ENCODE measurements at regions not wholly inside any gene's neighbourhood (a gene's known extent, or its start where the extent isn't known, plus 50 kb on each side); places are given as distances from the start of the nearest gene placed in this dataset.
A peak's percentile ranks its signal among the peaks of the same experiment; 100 is the strongest.

DNA sequence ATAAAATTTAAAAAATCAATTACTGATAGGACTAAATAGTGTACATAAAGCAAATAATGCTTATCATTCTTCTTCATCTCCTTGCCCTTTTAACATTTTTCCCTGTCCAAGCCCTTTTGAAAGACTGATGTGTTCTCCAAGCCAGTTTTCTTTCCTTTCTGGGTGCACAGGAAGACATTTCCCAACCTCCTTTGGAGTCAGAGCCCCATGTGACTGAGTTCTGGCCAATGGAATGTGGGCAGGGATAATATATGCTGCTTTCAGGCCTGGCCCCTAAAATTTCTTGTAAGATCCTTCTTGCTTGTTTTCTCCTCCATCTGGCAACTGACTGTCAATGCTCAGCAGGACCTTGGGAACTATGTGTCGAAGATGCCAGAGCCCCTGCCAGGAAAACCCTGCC, 197.5 kb downstream of the EMX2 start:
- Histone ChIP-seq H4K8ac (ENCODE audit: low read depth, low read length) (no peak overlapping the region), H3K9ac (ENCODE audit: low read depth, low read length, poor library complexity) (no peak overlapping the region), H3K18ac (ENCODE audit: low read length) (peak overlapping the region; percentile 49), H3K27ac (replicated peaks; ENCODE audit: low read length) (no peak overlapping the region), H3K14ac (ENCODE audit: low read length) (no peak overlapping the region), H3K9me3 (replicated peaks in 1 of 2; ENCODE audit: control insufficient read depth in 2 of 2, insufficient read depth in 1 of 2, low read depth in 1 of 2, low read length in 2 of 2) (no peaks in the 10 kb centered on the region), H3K4me2 (ENCODE audit: insufficient read depth, low read length, poor library complexity, severe bottlenecking) (no peak overlapping the region), H3K36me3 (replicated peaks in 1 of 2; ENCODE audit: control insufficient read depth in 2 of 2, insufficient read depth in 2 of 2, low read length in 2 of 2) (no peaks in the 10 kb centered on the region), H2BK120ac (ENCODE audit: low read depth, low read length) (no peak overlapping the region), H3K4ac (ENCODE audit: low read length) (no peak overlapping the region), H3K79me1 (ENCODE audit: low read depth, low read length) (no peaks in the 10 kb centered on the region), H2BK15ac (ENCODE audit: low read length) (no peak overlapping the region), H3K27me3 (ENCODE audit: control insufficient read depth in 3 of 3, insufficient read depth in 3 of 3, low read depth in 1 of 3, low read length in 3 of 3) (peaks cover 0 to 27% (median 7%) of the 10 kb centered on the region in 3 experiments), H2AFZ (ENCODE audit: low read length) (no peak overlapping the region), H2AK5ac (ENCODE audit: low read depth, low read length) (no peak overlapping the region), H3K4me3 (ENCODE audit: low read length in 2 of 2) (no peak overlapping the region), H2BK12ac (ENCODE audit: low read length) (no peak overlapping the region), H3K4me1 (ENCODE audit: control insufficient read depth in 2 of 2, insufficient read depth in 1 of 2, low read depth in 1 of 2, low read length in 2 of 2) (peaks cover 0 to 11% of the 10 kb centered on the region in 2 donors), H3K23ac (ENCODE audit: low read depth, low read length, poor library complexity) (no peak overlapping the region), H2BK5ac (ENCODE audit: low read length) (no peak overlapping the region), H4K91ac (ENCODE audit: low read depth, low read length, poor library complexity) (no peak overlapping the region)
- WGBS, 2 donors (ENCODE audit: extremely low coverage in 2 of 2, insufficient read length in 2 of 2, insufficient replicate concordance in 1 of 2) = no CpG with 5 or more reads among the region's 1 CpG
- no peak for DNase-seq (ENCODE audit: low spot score)

DNA sequence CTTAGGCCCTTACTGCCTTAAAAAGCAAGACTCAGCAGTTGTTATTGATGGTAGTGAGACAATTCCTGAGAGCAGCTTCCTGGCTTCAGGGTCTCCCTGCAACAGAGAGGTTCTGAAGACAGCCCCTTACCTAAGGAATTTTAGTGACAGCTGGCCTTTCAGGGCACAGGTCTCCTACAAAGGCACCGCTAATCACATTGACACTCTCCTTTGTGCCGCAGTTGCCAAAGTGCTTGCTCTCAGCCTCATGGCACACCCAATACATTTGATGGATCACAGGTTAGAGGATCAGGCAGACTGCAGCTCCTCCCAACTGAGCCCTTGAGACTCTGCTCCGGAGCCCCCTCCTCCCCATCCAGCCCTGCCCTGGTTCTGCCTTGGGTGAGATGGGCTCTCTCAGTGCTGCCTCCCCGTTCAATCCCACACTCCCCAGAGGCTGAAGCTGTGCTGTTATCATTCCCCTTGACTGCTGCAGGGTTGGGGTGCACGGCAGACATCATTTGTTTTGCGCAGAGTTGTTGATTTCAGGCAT, 198.2 kb downstream of the EMX2 start:
- H3K23ac ChIP-seq (ENCODE audit: low read depth, low read length, poor library complexity) = no peak overlapping the region
- no peak overlapping the region for H3K4ac ChIP-seq (ENCODE audit: low read length)
- no peak overlapping the region for H3K4me2 ChIP-seq (ENCODE audit: insufficient read depth, low read length, poor library complexity, severe bottlenecking)
- H3K79me1 ChIP-seq (ENCODE audit: low read depth, low read length) = no peaks in the 10 kb centered on the region
- H2BK15ac ChIP-seq (ENCODE audit: low read length) = no peak overlapping the region
- H4K8ac ChIP-seq (ENCODE audit: low read depth, low read length) = no peak overlapping the region
- H2BK5ac ChIP-seq (ENCODE audit: low read length) = no peak overlapping the region
- H2AK5ac ChIP-seq (ENCODE audit: low read depth, low read length) = no peak overlapping the region
- no peak overlapping the region for H3K14ac ChIP-seq (ENCODE audit: low read length)
- H3K27me3 ChIP-seq (ENCODE audit: control insufficient read depth in 3 of 3, insufficient read depth in 3 of 3, low read depth in 1 of 3, low read length in 3 of 3) = peaks cover 0 to 21% (median under 1%) of the 10 kb centered on the region in 3 experiments
- H2BK120ac ChIP-seq (ENCODE audit: low read depth, low read length) = no peak overlapping the region
- H2BK12ac ChIP-seq (ENCODE audit: low read length) = no peak overlapping the region
- H3K36me3 ChIP-seq (replicated peaks in 1 of 2; ENCODE audit: control insufficient read depth in 2 of 2, insufficient read depth in 2 of 2, low read length in 2 of 2) = no peaks in the 10 kb centered on the region
- H3K27ac ChIP-seq (replicated peaks; ENCODE audit: low read length) = peak overlapping the region; percentile 19
- no CpG with 5 or more reads among the region's 6 CpGs for whole genome bisulfite sequencing, 2 donors (ENCODE audit: extremely low coverage in 2 of 2, insufficient read length in 2 of 2, insufficient replicate concordance in 1 of 2)
- no peaks in the 10 kb centered on the region for H3K9me3 ChIP-seq (replicated peaks in 1 of 2; ENCODE audit: control insufficient read depth in 2 of 2, insufficient read depth in 1 of 2, low read depth in 1 of 2, low read length in 2 of 2)
- no peak overlapping the region for H2AFZ ChIP-seq (ENCODE audit: low read length)
- peaks cover 0 to 11% of the 10 kb centered on the region in 2 donors for H3K4me1 ChIP-seq (ENCODE audit: control insufficient read depth in 2 of 2, insufficient read depth in 1 of 2, low read depth in 1 of 2, low read length in 2 of 2)
- no peak overlapping the region for H4K91ac ChIP-seq (ENCODE audit: low read depth, low read length, poor library complexity)
- H3K9ac ChIP-seq (ENCODE audit: low read depth, low read length, poor library complexity) = no peak overlapping the region
- DNase-seq (ENCODE audit: low spot score) = peak; percentile 39
- H3K18ac ChIP-seq (ENCODE audit: low read length) = peak overlapping the region; percentile 76
- no peak overlapping the region for H3K4me3 ChIP-seq (ENCODE audit: low read length in 2 of 2)

GRCh38 chr10:117741524-117741923, 199.0 kb downstream of the EMX2 start:
- Histone ChIP-seq H3K27me3 (ENCODE audit: control insufficient read depth in 3 of 3, insufficient read depth in 3 of 3, low read depth in 1 of 3, low read length in 3 of 3) (peaks cover 0 to 13% (median 0%) of the 10 kb centered on the region in 3 experiments), H4K8ac (ENCODE audit: low read depth, low read length) (no peak overlapping the region), H3K4me3 (ENCODE audit: low read length in 2 of 2) (no peak overlapping the region), H3K27ac (replicated peaks; ENCODE audit: low read length) (no peak overlapping the region), H2AK5ac (ENCODE audit: low read depth, low read length) (no peak overlapping the region), H4K91ac (ENCODE audit: low read depth, low read length, poor library complexity) (peak overlapping the region; percentile 79), H2AFZ (ENCODE audit: low read length) (no peak overlapping the region), H3K4me2 (ENCODE audit: insufficient read depth, low read length, poor library complexity, severe bottlenecking) (no peak overlapping the region), H2BK120ac (ENCODE audit: low read depth, low read length) (no peak overlapping the region), H3K4me1 (ENCODE audit: control insufficient read depth in 2 of 2, insufficient read depth in 1 of 2, low read depth in 1 of 2, low read length in 2 of 2) (peaks cover 0 to 11% of the 10 kb centered on the region in 2 donors), H3K4ac (ENCODE audit: low read length) (peak overlapping the region; percentile 53), H2BK5ac (ENCODE audit: low read length) (no peak overlapping the region), H2BK12ac (ENCODE audit: low read length) (no peak overlapping the region), H3K14ac (ENCODE audit: low read length) (no peak overlapping the region), H2BK15ac (ENCODE audit: low read length) (no peak overlapping the region), H3K18ac (ENCODE audit: low read length) (peak overlapping the region; percentile 25), H3K79me1 (ENCODE audit: low read depth, low read length) (no peaks in the 10 kb centered on the region), H3K36me3 (replicated peaks in 1 of 2; ENCODE audit: control insufficient read depth in 2 of 2, insufficient read depth in 2 of 2, low read length in 2 of 2) (no peaks in the 10 kb centered on the region), H3K9me3 (replicated peaks in 1 of 2; ENCODE audit: control insufficient read depth in 2 of 2, insufficient read depth in 1 of 2, low read depth in 1 of 2, low read length in 2 of 2) (no peaks in the 10 kb centered on the region), H3K9ac (ENCODE audit: low read depth, low read length, poor library complexity) (no peak overlapping the region), H3K23ac (ENCODE audit: low read depth, low read length, poor library complexity) (no peak overlapping the region)
- no CpG with 5 or more reads among the region's 4 CpGs for WGBS, 2 donors (ENCODE audit: extremely low coverage in 2 of 2, insufficient read length in 2 of 2, insufficient replicate concordance in 1 of 2)
- DNase-seq (ENCODE audit: low spot score) = no peak

DNA sequence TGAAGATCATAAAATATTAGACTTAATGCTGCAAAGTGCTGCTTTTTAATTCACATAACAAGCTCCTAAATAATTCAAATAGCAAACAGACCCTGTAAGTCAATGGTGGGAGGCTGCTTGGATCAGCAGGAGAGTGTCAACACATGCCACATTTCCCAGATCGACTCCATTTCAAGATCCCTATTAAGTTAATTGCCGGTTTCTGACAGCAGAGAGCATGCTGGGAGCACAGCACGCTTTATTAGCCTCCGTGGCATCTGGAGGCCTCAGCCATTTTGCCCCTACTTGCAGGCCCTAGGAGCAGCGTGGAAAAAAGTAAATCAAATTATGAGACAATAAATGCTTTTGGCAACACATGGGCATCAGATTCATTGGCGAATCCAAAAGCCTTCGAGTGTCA, 201.0 kb downstream of the EMX2 start:
- Histone ChIP-seq H3K14ac (ENCODE audit: low read length) (no peak overlapping the region), H3K27ac (replicated peaks; ENCODE audit: low read length) (no peak overlapping the region), H2AFZ (ENCODE audit: low read length) (no peak overlapping the region), H2BK15ac (ENCODE audit: low read length) (no peak overlapping the region), H3K23ac (ENCODE audit: low read depth, low read length, poor library complexity) (no peak overlapping the region), H2BK5ac (ENCODE audit: low read length) (no peak overlapping the region), H3K4me2 (ENCODE audit: insufficient read depth, low read length, poor library complexity, severe bottlenecking) (no peak overlapping the region), H4K8ac (ENCODE audit: low read depth, low read length) (no peak overlapping the region), H4K91ac (ENCODE audit: low read depth, low read length, poor library complexity) (no peak overlapping the region), H3K27me3 (ENCODE audit: control insufficient read depth in 3 of 3, insufficient read depth in 3 of 3, low read depth in 1 of 3, low read length in 3 of 3) (no peaks in the 10 kb centered on the region), H2BK12ac (ENCODE audit: low read length) (no peak overlapping the region), H3K9me3 (replicated peaks in 1 of 2; ENCODE audit: control insufficient read depth in 2 of 2, insufficient read depth in 1 of 2, low read depth in 1 of 2, low read length in 2 of 2) (no peaks in the 10 kb centered on the region), H3K36me3 (replicated peaks in 1 of 2; ENCODE audit: control insufficient read depth in 2 of 2, insufficient read depth in 2 of 2, low read length in 2 of 2) (no peaks in the 10 kb centered on the region), H3K4me3 (ENCODE audit: low read length in 2 of 2) (no peak overlapping the region), H3K79me1 (ENCODE audit: low read depth, low read length) (no peaks in the 10 kb centered on the region), H3K4ac (ENCODE audit: low read length) (no peak overlapping the region), H2BK120ac (ENCODE audit: low read depth, low read length) (no peak overlapping the region), H2AK5ac (ENCODE audit: low read depth, low read length) (no peak overlapping the region), H3K9ac (ENCODE audit: low read depth, low read length, poor library complexity) (no peak overlapping the region), H3K18ac (ENCODE audit: low read length) (no peak overlapping the region), H3K4me1 (ENCODE audit: control insufficient read depth in 2 of 2, insufficient read depth in 1 of 2, low read depth in 1 of 2, low read length in 2 of 2) (peaks cover 0 to 10% of the 10 kb centered on the region in 2 donors)
- WGBS, 2 donors (ENCODE audit: extremely low coverage in 2 of 2, insufficient read length in 2 of 2, insufficient replicate concordance in 1 of 2) = no CpG with 5 or more reads among the region's 7 CpGs
- no peak for DNase-seq (ENCODE audit: low spot score)
